Astrocyte (in vitro differentiated cells and primary cell): ENCODE measurements at regions not wholly inside any gene's neighbourhood (a gene's known extent, or its start where the extent isn't known, plus 50 kb on each side); places are given as distances from the start of the nearest gene placed in this dataset.

Source experiments
- DNase-seq: peaks from one replicate; pipeline ENCODE4 v3.0.0-alpha.2; 2010; ENCODE audit warnings: low read depth
- FAIRE-seq: peaks from 2 replicates; lab custom pipeline; 2011; peaks lifted over from hg19 to GRCh38; lab: Jason Lieb, UNC
- H2AFZ ChIP-seq: 2 replicates; pipeline ENCODE4 v1.6.0; 2012; ENCODE audit warnings: low read depth, low read length, inconsistent platforms
- H3K27ac ChIP-seq: 2 replicates; pipeline ENCODE4 v1.5.1; 2011; ENCODE audit warnings: low read depth, low read length, inconsistent platforms
- H3K27me3 ChIP-seq: 2 replicates; pipeline ENCODE4 v1.6.0; 2011; ENCODE audit warnings: low read length, inconsistent platforms; ENCODE audit not compliant: insufficient read depth
- H3K36me3 ChIP-seq: 2 replicates; pipeline ENCODE4 v1.5.1; 2011; ENCODE audit warnings: low read length, inconsistent platforms; ENCODE audit not compliant: insufficient read depth
- H3K4me1 ChIP-seq: 2 replicates; pipeline ENCODE4 v1.5.1; 2011; ENCODE audit warnings: low read length, inconsistent platforms; ENCODE audit not compliant: insufficient read depth
- H3K4me2 ChIP-seq: 2 replicates; pipeline ENCODE4 v1.6.0; 2012; ENCODE audit warnings: low read length, inconsistent platforms
- H3K4me3 ChIP-seq: 2 replicates; pipeline ENCODE4 v1.5.1; 2011; ENCODE audit warnings: low read depth, mild to moderate bottlenecking, low read length, inconsistent platforms; ENCODE audit not compliant: insufficient read depth
- H3K79me2 ChIP-seq: 2 replicates; pipeline ENCODE4 v1.6.0; 2012; ENCODE audit warnings: mild to moderate bottlenecking, low read length, inconsistent platforms; ENCODE audit not compliant: insufficient read depth
- H3K9ac ChIP-seq: 2 replicates; pipeline ENCODE4 v1.6.0; 2012; ENCODE audit warnings: mild to moderate bottlenecking, low read length, inconsistent platforms
- H3K9me3 ChIP-seq: 2 replicates; pipeline ENCODE4 v1.5.1; 2012; ENCODE audit warnings: low read depth, mild to moderate bottlenecking, low read length, inconsistent platforms; ENCODE audit not compliant: insufficient read depth
- H4K20me1 ChIP-seq: 2 replicates; pipeline ENCODE4 v1.6.0; 2012; ENCODE audit warnings: low read length, inconsistent platforms; ENCODE audit not compliant: insufficient read depth
- H3K27ac Mint-ChIP-seq: one replicate; pipeline ENCODE4 v1.8.0; 2021; ENCODE audit warnings: mild to moderate bottlenecking, mixed read lengths; ENCODE audit not compliant: unreplicated experiment
- H3K27me3 Mint-ChIP-seq: one replicate; pipeline ENCODE4 v1.8.0; 2021; ENCODE audit warnings: low read depth, mixed read lengths; ENCODE audit not compliant: unreplicated experiment
- H3K36me3 Mint-ChIP-seq: one replicate; pipeline ENCODE4 v1.8.0; 2021; ENCODE audit warnings: low read depth, mixed read lengths; ENCODE audit not compliant: unreplicated experiment
- H3K4me1 Mint-ChIP-seq: one replicate; pipeline ENCODE4 v1.8.0; 2021; ENCODE audit warnings: low read depth, mixed read lengths; ENCODE audit not compliant: unreplicated experiment
- H3K4me3 Mint-ChIP-seq: one replicate; pipeline ENCODE4 v1.8.0; 2021; ENCODE audit warnings: mild to moderate bottlenecking, moderate library complexity, mixed read lengths; ENCODE audit not compliant: unreplicated experiment
- H3K9me3 Mint-ChIP-seq: one replicate; pipeline ENCODE4 v1.8.0; 2021; ENCODE audit warnings: mild to moderate bottlenecking, mixed read lengths; ENCODE audit not compliant: unreplicated experiment
- EZH2 ChIP-seq: IDR thresholded peaks from 2 replicates; pipeline ENCODE4 v1.6.1; 2012; ENCODE audit warnings: mild to moderate bottlenecking, low read length, inconsistent platforms; ENCODE audit not compliant: insufficient read depth
- TF ChIP-seq, protein P1 (sequence below): IDR thresholded peaks from 2 replicates; pipeline ENCODE4 v1.5.1; 2011; ENCODE audit warnings: low read depth, mild to moderate bottlenecking, inconsistent platforms, low read length, moderate library complexity; ENCODE audit not compliant: insufficient read depth

DNA sequence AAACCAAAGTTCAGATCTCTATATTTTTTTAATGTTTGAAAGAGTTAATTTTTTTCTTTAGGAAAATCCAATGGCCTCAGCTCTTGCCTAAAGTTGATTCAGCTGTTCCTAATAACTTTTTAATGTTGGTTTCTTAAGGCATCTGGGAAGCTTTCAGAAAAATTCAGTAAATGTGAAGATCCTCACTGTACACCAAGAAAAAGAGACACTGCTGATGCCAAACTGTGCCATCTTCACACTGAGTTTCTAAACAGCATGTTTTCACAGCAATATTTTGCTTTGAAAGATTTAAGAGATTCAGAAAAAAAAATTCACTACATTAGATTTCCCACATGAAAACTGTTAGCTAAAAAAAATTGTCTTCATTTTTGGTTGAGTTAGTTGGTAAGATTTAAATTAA lies 249.4 kb downstream of the NEBL start:
- TF ChIP-seq, protein P1, sequence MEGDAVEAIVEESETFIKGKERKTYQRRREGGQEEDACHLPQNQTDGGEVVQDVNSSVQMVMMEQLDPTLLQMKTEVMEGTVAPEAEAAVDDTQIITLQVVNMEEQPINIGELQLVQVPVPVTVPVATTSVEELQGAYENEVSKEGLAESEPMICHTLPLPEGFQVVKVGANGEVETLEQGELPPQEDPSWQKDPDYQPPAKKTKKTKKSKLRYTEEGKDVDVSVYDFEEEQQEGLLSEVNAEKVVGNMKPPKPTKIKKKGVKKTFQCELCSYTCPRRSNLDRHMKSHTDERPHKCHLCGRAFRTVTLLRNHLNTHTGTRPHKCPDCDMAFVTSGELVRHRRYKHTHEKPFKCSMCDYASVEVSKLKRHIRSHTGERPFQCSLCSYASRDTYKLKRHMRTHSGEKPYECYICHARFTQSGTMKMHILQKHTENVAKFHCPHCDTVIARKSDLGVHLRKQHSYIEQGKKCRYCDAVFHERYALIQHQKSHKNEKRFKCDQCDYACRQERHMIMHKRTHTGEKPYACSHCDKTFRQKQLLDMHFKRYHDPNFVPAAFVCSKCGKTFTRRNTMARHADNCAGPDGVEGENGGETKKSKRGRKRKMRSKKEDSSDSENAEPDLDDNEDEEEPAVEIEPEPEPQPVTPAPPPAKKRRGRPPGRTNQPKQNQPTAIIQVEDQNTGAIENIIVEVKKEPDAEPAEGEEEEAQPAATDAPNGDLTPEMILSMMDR = no peak
- TF ChIP-seq EZH2 = no peak
- H3K36me3 ChIP-seq = no peaks in the 10 kb centered on the region
- no peak overlapping the region for H3K4me3 Mint-ChIP-seq
- H2AFZ ChIP-seq = no peak overlapping the region
- H3K27me3 ChIP-seq = no peaks in the 10 kb centered on the region
- no peak overlapping the region for H3K4me2 ChIP-seq
- H3K27ac ChIP-seq = no peak overlapping the region
- H3K4me1 Mint-ChIP-seq = no peaks in the 10 kb centered on the region
- no peak for FAIRE-seq
- no peaks in the 10 kb centered on the region for H3K4me1 ChIP-seq
- no peaks in the 10 kb centered on the region for H3K79me2 ChIP-seq
- no peak for DNase-seq
- no peak overlapping the region for H3K9ac ChIP-seq
- peaks cover 4% of the 10 kb centered on the region for H3K27me3 Mint-ChIP-seq
- H3K4me3 ChIP-seq = no peak overlapping the region
- H3K9me3 Mint-ChIP-seq = peaks cover 6% of the 10 kb centered on the region
- no peaks in the 10 kb centered on the region for H3K9me3 ChIP-seq
- no peaks in the 10 kb centered on the region for H3K36me3 Mint-ChIP-seq
- no peak overlapping the region for H3K27ac Mint-ChIP-seq
- no peaks in the 10 kb centered on the region for H4K20me1 ChIP-seq

DNA sequence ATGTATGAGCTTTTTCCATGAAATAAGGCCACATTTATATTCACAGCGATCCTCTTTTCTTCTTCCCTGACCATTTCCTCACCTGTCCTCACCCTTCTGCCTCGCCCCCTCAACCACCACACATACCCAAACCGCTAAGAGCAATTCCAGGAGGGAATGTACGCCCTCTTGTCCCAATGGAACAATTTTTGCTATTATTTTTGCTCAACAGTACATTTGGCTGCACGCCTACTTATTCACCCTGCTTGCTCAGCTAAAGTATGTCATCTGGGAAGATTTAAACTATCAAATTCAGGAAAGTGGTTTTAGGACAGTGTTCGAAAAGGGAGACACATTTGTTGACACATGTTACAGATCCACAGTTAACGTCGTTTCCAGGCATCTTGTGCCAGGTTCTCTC lies 252.7 kb downstream of the NEBL start:
- Histone ChIP-seq H3K4me1 (no peaks in the 10 kb centered on the region), H2AFZ (no peak overlapping the region), H3K4me3 (no peak overlapping the region), H3K4me2 (no peak overlapping the region), H3K27me3 (no peaks in the 10 kb centered on the region), H3K9ac (no peak overlapping the region), H3K9me3 (no peaks in the 10 kb centered on the region), H3K79me2 (no peaks in the 10 kb centered on the region), H3K27ac (no peak overlapping the region), H4K20me1 (no peaks in the 10 kb centered on the region), H3K36me3 (no peaks in the 10 kb centered on the region)
- DNase-seq (no peak), FAIRE-seq (no peak)
- Mint-ChIP-seq H3K4me1 (no peaks in the 10 kb centered on the region), H3K27me3 (peaks cover 10% of the 10 kb centered on the region), H3K27ac (no peak overlapping the region), H3K36me3 (no peaks in the 10 kb centered on the region), H3K9me3 (peaks cover 3% of the 10 kb centered on the region), H3K4me3 (no peak overlapping the region)
- TF ChIP-seq, protein P1 = no peak
- no peak for TF ChIP-seq EZH2

DNA sequence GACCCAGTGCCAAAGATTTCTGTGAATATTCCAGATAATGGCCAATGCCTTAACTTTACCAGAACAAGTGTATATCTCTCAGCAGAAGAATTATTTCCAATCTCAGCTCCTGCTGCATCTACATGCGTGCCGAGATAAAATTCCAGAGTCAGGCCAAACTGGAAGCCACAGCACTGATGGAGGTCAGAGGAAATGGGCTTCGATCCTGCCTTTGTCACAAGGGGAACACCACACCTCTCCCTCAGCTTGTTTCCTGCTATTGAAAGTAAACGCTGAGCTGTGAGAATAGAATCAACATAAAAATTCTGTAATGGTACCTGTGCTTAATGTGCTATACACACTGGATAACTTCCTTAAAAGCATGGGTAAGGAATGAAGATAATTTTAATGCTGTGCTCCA lies 255.5 kb downstream of the NEBL start:
- no peaks in the 10 kb centered on the region for H3K79me2 ChIP-seq
- H3K9me3 Mint-ChIP-seq = peaks cover 3% of the 10 kb centered on the region
- no peaks in the 10 kb centered on the region for H3K9me3 ChIP-seq
- no peak overlapping the region for H3K27ac ChIP-seq
- H4K20me1 ChIP-seq = no peaks in the 10 kb centered on the region
- FAIRE-seq (no peak), DNase-seq (no peak)
- no peak overlapping the region for H2AFZ ChIP-seq
- no peaks in the 10 kb centered on the region for H3K36me3 ChIP-seq
- H3K4me2 ChIP-seq = no peak overlapping the region
- no peak overlapping the region for H3K27ac Mint-ChIP-seq
- no peaks in the 10 kb centered on the region for H3K27me3 ChIP-seq
- no peaks in the 10 kb centered on the region for H3K4me1 Mint-ChIP-seq
- TF ChIP-seq, protein P1 = no peak
- no peak for TF ChIP-seq EZH2
- H3K36me3 Mint-ChIP-seq = no peaks in the 10 kb centered on the region
- no peaks in the 10 kb centered on the region for H3K4me1 ChIP-seq
- H3K4me3 Mint-ChIP-seq = no peak overlapping the region
- no peak overlapping the region for H3K9ac ChIP-seq
- H3K4me3 ChIP-seq = no peak overlapping the region
- H3K27me3 Mint-ChIP-seq = peaks cover 10% of the 10 kb centered on the region
